ENCODE measurements at regions not wholly inside any gene's neighbourhood (a gene's known extent, or its start where the extent isn't known, plus 50 kb on each side); places are given as distances from the start of the nearest gene placed in this dataset.

DNA sequence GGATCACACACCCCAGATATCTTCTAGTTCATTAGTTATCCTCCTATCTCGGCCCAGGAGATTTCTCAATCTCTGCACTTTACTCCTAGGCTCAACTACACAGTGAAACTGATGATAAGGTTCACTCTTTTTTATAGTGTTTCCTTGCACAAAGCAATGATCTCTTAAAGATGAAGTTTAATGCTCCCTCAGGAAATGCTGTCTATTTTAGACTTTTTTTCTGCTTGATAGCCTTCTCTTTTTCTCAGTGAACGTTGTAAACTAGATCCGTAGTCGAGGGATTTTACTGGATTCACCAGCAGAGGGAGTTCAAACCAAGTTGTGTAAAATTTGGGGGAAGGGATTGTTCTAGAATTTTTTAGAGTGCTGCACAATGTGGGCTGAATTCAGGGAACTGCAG is 269.6 kb downstream of the GBA3 start:
- intact Hi-C loops (cut with DNase I), result no loop called here
- DNase-seq (ENCODE audit: low spot score), result no peak

- intact Hi-C loops (cut with DNase I), result no loop called here
- no peak for DNase-seq (ENCODE audit: low spot score)
Observed at GRCh38 chr4:22959483-22959882, 266.7 kb downstream of the GBA3 start.

- no peak for DNase-seq (ENCODE audit: low spot score)
Observed at GRCh38 chr4:22957774-22958309, 265.1 kb downstream of the GBA3 start.

GRCh38 chr4:22949161-22949855 is 256.6 kb downstream of the GBA3 start:
- DNase-seq (ENCODE audit: low spot score), result no peak
- intact Hi-C loops (cut with DNase I), result no loop called here

More at GRCh38 chr4:22957774-22958309, 265.1 kb downstream of the GBA3 start:
- intact Hi-C loops (cut with DNase I), result no loop called here

GRCh38 chr4:22947851-22948250 is 255.1 kb downstream of the GBA3 start:
- no peak for DNase-seq (ENCODE audit: low spot score)
- intact Hi-C loops (cut with DNase I), result no loop called here

GRCh38 chr4:22942920-22943559 is 250.3 kb downstream of the GBA3 start:
- intact Hi-C loops (cut with DNase I), result no loop called here
- DNase-seq (ENCODE audit: low spot score), result no peak

- intact Hi-C loops (cut with DNase I), result no loop called here
Observed at GRCh38 chr4:22941688-22942375, 249.1 kb downstream of the GBA3 start.

GRCh38 chr4:22932326-22932725 is 239.6 kb downstream of the GBA3 start:
- DNase-seq (ENCODE audit: low spot score), result no peak
- intact Hi-C loops (cut with DNase I), result no loop called here

More at GRCh38 chr4:22941688-22942375, 249.1 kb downstream of the GBA3 start:
- DNase-seq (ENCODE audit: low spot score), result no peak

DNA sequence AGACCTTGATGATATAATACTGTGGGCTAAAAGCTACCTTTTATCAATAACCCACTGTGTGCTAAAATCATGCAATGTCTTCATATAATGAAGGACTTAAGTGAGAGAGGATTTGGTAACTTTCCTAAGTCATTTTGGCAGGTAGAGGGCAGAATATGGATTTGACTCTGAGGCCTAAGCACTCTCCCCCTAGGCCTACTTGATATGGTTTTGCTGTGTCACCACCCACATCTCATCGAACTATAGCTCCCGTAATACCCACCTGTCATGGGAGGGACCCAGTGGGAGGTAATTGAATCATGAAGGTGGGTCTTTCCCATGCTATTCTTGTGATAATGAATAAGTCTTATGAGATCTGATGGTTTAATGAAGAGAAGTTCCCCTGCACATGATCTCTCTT is 229.7 kb downstream of the GBA3 start:
- intact Hi-C loops (cut with DNase I), result no loop called here
- DNase-seq (ENCODE audit: low spot score), result no peak

- intact Hi-C loops (cut with DNase I), result no loop called here
- DNase-seq (ENCODE audit: low spot score), result no peak
Observed at GRCh38 chr4:22921936-22922335, 229.2 kb downstream of the GBA3 start.

GRCh38 chr4:22911285-22911684 is 218.5 kb downstream of the GBA3 start:
- DNase-seq (ENCODE audit: low spot score), result no peak
- intact Hi-C loops (cut with DNase I), result no loop called here

GRCh38 chr4:22910200-22910599 is 217.5 kb downstream of the GBA3 start:
- intact Hi-C loops (cut with DNase I), result no loop called here
- no peak for DNase-seq (ENCODE audit: low spot score)

GRCh38 chr4:22906045-22906444 is 213.3 kb downstream of the GBA3 start:
- DNase-seq (ENCODE audit: low spot score), result no peak
- intact Hi-C loops (cut with DNase I), result no loop called here

DNA sequence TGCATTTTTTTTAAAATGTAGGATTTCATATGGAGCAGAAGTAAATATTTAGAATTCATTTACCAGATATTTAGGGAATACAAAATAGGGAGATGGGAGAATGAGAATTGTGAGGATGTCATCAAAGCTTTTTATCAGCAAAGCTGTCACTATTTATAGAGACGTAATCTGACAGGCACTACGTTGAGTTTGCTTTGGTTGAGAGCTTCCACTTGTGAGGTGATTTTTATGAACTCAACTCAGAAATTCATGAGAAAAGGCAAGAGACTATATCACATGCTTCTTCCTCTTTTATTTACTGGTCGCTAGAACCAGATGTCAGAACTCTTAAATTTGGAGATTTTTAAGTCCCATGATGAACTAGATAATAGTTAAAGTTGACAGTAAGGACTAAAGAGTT is 211.2 kb downstream of the GBA3 start:
- no peak for DNase-seq (ENCODE audit: low spot score)
- intact Hi-C loops (cut with DNase I), result no loop called here

GRCh38 chr4:22901631-22902030 is 208.9 kb downstream of the GBA3 start:
- DNase-seq (ENCODE audit: low spot score), result no peak
- intact Hi-C loops (cut with DNase I), result no loop called here

DNA sequence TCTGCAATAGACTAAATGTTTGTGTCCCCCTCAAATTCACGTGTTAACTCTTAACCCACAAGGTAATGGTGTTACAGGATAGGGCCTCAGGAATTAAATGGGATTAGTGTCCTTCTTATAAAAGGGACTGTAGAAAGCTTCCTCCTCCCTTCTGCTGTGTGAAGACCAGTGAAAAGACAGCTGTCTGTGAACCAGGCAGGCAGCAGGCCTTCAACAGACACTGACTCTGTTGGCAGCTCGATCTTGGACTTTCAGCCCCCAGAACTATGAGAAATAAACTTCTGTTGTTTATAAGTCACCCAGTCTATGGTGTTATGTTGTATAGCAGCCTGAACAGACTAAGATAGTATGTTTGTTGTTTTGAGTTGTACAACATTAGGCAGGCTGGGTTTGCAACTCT is 208.1 kb downstream of the GBA3 start:
- intact Hi-C loops (cut with DNase I), result no loop called here
- no peak for DNase-seq (ENCODE audit: low spot score)

DNA sequence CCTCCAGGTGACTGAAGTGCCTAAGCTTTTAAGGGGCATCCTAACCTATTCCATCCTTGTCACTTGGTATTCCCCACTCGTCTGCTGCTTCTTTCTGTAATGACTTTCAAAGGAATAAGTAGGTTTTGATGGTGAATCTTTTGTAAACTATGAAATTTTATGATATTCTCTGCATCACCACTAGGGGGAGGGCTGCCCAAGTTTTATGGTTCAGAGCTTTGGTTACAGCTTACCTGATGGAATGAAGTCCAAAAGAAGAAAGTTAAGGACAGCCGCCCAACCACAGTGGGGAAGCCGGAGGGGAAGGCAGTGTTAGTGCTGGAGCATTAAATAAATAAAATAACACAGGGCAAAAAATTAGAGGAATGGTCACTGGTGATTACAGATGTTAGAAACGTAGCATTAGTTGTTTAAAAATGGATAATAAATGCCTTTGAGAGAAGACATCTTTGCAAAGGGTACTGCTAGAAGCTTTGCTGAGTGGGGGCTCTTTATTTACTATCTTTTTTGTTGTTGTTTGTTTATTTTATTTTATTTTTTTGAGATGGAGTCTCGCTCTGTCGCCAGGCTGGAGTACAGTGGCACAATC is 204.9 kb downstream of the GBA3 start:
- intact Hi-C loops (cut with DNase I), result no loop called here

DNA sequence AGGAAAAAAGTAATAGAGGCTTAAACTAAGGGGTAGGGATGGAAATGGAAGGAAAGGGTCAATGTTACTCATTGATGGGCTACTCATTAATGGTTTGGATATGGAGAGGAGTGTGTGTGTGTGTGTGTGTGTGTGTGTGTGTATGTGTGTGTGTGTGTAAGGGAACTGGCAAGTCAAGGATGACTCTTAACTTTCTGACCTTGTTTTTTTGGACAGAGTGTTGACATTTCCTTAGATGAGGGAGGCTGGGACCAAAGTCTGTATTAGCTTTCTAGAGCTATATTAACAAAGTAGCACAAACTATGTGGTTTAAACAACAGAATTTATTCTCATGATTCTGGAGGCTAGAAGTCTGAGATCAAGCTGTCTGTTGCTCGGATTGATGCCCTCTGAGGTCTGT is 202.7 kb downstream of the GBA3 start:
- intact Hi-C loops (cut with DNase I), result no loop called here
- DNase-seq (ENCODE audit: low spot score), result no peak

More for the DNA sequence above, 204.9 kb downstream of the GBA3 start:
- no peak for DNase-seq (ENCODE audit: low spot score)

DNA sequence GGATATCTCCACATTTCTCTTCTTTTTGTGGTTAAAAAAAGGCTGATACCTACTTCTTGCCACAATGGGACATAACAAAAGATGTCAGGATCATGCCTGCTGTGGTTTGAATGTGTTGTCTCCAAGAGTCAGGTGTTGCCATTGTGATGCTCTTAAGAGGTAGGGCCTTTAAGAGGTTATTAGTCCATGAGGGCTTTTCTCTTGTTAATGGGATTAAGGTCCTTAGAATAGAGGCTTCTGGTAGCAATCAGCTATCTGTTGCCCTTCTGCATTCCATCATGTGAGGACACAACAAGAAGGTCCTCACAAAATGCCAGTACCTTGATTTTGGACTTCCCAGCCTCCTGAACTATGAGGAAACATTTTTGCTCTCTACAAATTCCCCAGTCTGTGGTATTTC is 191.4 kb downstream of the GBA3 start:
- intact Hi-C loops (cut with DNase I), result no loop called here
- DNase-seq (ENCODE audit: low spot score), result no peak

- no peak for DNase-seq (ENCODE audit: low spot score)
- intact Hi-C loops (cut with DNase I), result no loop called here
Observed at GRCh38 chr4:22881411-22881810, 188.7 kb downstream of the GBA3 start.
